GM18868 (cell line): ENCODE measurements at regions not wholly inside any gene's neighbourhood (a gene's known extent, or its start where the extent isn't known, plus 50 kb on each side); places are given as distances from the start of the nearest gene placed in this dataset.
"Not testable (repeated sequence)": the region's sequence is repeated elsewhere in the genome, so short reads cannot be mapped to it uniquely, and the experiment has no call there.

ENCODE experiments used
- ATAC-seq: cut with Tn5 transposase; IDR thresholded peaks from one replicate; pipeline ENCODE4 v1.9.1; 2021; ENCODE audit warnings: mild to moderate bottlenecking, moderate library complexity; ENCODE audit not compliant: unreplicated experiment

DNA sequence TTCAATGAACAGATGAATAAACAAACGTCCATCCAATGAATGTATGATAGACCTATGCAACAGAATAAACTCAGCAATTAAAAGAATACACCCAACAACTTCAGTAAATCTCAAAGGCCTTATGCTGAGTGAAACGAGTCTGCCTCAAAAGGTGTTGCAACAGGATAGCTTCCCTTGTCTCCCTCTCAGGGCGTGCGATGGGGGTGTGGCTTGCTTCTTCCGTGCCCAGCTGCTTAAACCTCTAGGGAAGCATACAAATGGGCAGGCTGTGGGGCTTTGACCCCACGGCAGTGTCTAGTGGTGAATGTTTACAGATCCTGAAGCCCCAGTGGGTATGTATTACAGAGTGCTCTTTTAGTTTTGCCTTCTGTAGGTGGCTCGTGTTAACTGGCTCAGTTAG lies 87.0 kb upstream of the CCL21 start:
- no peak for ATAC-seq

DNA sequence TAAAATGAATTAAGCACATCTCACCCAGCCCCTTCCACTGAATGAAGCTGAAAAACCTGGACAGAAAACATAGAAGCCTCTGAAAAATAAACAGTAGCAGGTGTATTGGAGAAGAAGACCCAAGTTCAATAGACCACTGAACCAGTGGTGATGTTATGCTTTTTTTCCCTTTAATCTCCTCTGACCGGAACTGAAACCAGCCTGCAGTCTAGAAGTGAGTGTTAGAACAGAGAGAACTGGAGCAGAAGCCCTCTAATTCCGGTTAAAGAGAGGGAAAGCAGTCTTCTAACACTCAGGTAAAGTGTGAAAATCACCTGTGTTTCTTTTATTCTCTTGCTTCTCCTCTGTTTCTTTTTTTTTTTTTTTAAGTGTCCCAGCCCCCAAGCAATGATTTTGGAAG lies 83.5 kb upstream of the CCL21 start:
- no peak for ATAC-seq

DNA sequence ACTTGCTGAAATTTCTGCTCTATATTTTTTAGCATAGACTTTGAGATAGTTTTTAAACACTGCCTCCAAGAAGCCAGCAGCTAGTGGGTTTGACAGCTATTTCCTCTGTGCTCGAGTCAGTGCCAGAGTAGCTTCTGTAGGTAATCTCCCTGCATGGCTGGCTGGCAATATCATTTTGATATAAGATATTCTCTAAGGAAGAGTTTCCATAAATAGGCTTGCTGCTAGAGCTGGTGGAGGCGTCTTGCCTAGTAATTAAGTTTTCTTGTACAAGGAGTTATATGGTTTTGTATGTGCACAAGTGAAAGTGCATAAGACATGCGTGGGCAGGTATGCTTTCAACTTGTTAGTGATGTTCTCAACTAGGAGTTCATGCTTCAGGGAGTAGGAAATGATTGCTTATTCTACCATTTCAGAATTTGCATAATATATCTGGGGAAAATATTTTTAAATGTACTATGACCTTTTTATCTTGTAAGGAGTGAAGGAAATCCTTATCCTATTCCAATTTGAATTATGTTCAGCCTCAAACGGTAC lies 74.1 kb upstream of the CCL21 start:
- no peak for ATAC-seq

DNA sequence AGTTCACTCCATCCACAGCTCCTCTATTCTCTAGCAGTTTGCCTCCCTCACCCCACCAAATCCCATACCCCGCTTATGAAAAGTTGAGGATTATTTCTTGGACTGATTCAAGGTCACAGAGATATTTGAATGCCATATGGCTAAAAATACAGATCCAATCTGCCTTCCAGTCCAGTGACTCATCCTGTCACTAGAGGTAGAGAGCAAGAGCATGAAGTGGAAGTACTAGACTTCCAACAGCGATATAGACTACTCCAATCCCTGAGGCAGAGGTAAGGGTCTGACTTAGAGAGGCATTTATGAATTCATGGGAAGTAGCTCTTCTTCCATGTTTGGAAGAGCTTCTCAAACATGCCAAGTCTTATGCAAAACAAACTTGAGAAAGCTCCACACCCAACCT lies 72.4 kb upstream of the CCL21 start:
- no peak for ATAC-seq

DNA sequence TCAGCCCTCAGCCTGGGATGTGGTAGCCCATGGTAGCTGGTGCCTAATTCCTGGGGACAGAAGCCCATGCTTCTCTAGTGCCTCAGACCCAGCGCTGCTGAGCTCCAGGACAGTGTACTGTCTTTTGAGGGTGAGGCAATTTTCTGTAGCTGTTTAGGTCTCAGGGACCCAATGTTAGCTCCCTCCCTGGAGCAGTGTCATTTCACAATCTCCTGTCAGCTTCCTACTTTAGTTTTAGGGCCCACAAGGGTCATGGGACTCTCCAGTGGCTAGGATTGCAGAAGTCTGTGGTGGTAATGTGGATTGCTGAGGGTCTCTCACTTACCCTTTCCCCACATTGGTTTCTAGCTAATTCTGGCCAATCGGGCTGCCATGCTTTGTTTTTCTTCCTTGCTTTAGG lies 67.7 kb upstream of the CCL21 start:
- ATAC-seq, result no peak

DNA sequence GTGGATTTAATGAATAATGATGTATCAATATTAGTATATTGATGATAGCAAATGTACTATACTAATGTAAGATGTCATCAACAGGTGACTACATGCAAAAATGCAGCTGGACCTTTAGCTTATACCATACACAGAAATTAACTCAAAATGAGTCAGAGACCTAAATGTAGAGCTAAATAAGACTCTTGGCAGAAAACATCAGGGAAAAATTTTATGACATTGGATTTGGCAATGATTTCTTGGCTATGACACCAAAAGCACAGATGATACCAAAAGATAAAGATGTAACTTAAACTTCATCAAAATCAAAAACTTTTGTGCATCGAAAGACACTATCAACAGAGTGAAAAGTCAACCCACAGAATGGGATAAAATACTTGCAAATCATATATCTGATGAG lies 64.0 kb upstream of the CCL21 start:
- ATAC-seq, result no peak

DNA sequence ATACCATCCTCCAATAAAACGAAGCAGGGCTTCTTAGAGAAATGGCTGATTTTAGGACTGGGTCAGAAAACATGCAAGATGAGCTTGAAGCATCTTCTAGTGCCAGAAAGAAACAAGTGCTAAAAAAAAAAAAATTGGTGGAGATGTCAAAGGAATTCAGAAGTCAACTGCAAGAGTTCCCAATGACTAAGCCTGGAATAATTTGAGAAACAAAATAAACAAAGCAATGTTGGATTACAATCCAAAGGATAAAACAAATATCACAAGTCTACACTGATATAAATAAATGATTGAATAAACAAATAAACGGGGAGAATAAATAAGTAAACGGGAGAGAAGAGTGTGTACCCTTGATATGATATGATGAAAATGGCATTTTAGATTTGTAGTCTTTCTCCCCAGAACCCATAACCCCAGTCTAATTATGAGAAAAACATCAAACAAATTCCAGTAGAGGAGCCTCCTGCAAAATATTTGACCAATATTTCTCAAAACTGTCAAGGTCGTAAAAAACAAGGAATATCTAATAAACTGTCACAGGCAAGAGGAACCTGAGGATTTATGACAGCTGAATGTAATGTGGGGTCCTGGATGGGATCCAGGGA lies 63.5 kb upstream of the CCL21 start:
- no peak for ATAC-seq

DNA sequence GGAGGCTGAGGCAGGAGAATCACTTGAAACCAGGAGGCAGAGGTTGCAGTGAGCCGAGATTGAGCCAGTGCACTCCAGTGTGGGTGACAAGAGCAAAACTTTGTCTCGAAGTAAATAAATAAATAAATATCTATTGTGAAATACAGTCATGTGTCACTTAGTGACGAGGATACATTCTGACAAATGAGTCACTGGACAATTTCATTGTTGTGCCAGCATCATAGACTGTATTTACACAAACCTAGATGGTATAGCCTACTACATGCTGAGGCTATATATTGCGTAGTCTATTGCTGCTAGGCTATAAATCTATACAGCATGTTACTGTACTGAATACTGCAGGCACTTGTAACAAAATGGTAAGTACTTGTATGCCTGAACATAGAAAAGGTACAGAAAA lies 61.1 kb upstream of the CCL21 start:
- no peak for ATAC-seq

DNA sequence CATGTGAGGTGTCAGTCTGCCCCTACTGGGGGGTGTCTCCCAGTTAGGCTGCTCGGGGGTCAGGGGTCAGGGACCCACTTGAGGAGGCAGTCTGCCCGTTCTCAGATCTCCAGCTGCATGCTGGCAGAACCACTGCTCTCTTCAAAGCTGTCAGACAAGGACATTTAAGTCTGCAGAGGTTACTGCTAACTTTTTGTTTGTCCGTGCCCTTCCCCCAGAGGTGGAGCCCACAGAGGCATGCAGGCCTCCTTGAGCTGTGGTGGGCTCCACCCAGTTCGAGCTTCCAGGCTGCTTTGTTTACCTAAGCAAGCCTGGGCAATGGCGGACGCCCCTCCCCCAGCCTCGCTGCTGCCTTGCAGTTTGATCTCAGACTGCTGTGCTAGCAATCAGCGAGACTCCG lies 57.2 kb upstream of the CCL21 start:
- ATAC-seq, result not testable (repeated sequence)

DNA sequence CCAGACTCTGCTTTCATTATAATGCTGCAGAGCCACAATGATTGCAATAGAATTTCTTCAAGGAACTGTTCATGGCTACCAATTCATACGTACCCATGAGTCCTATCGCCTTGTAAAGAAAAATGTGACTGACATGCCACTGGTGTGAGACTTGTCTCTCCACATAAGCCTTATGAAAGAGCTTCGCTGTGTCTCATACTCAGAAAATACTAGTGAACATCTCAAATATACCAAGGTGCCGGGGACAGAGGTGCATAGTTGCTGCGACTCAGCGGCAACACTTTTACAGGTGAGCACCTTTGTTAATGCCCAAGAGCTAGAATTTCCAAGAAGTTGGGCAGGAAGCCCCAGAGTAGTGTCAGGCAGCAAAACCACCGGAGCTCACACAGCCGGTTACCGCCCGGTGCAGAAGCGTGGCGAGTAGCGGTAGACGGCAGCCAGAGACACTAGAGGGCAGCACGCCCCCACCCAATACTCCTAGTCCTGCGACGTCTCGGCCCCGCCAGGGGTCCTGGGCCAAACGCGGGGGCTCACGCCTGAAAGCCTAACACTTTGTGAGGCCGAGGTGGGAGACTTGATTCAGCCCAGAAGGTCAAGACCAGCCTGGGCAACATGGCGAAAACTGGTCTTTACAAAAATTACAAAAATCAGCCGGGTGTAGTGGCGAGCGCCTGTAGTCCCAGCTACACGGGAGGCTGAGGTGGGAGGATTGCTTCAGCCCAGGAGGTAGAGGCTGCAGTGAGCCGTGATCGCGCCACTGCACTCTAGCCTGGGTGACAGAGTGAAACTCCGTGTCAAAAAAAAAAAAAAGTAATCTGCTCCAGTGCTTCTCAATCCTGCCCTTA lies 50.5 kb upstream of the CCL21 start:
- ATAC-seq, result not testable (repeated sequence)
